HG03139 (cell line): ENCODE measurements at regions not wholly inside any gene's neighbourhood (a gene's known extent, or its start where the extent isn't known, plus 50 kb on each side); places are given as distances from the start of the nearest gene placed in this dataset.
A peak's percentile ranks its signal among the peaks of the same experiment; 100 is the strongest.

Source experiments
- ATAC-seq: cut with Tn5 transposase; IDR thresholded peaks from one replicate; pipeline ENCODE4 v1.9.1; 2021; ENCODE audit not compliant: unreplicated experiment

DNA sequence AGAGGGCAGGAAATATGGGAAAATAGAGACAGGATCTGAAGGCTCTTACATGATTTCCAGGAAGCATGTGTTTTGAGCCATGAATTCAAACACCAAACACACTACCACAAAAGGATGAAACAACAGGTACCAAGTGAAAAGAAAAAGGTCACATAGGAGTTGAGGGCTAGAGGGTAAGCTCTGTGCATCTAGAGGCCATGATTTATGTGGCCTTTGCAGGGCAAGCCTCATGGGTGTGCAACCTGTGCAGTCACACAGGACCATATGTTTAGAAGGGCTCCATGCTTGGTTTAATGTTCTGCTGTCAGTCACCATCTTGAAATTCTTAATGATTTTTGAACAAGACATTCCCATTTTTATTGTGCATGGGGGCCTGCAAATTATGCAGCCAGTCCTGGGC is 134.5 kb upstream of the CCDC68 start:
- ATAC-seq = no peak

- ATAC-seq = no peak
Observed at GRCh38 chr18:55093295-55093694, 134.0 kb upstream of the CCDC68 start.

GRCh38 chr18:55092166-55092565 is 132.9 kb upstream of the CCDC68 start:
- ATAC-seq = no peak

DNA sequence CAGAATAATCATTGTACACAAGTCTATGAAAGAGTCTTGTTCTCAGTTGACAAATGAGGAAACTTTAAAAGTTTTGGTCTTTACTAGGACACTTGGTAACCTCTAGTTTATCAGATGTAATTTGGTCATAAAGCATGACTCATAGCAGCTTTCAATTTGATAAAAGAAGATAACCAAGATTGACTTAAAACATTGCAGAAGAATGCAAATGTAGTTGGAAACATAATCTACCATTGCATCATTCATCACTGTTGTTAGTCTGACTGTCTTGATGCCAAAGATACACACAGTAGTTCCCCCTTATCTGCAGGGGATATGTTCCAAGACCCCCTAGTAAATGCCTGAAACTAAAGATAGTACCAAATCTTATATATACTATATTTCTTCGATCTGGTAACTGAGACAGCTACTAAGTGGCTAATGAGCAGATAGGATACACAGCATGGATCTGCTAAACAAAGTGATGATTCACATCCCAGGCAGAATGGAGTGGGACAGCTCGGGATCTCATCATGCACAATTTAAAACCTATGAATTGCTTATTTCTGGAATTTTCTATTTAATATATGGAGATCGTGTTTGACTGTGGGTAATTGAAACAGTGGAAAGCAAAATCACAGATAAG is 131.4 kb upstream of the CCDC68 start:
- no peak for ATAC-seq

GRCh38 chr18:55089610-55090009 is 130.3 kb upstream of the CCDC68 start:
- no peak for ATAC-seq

GRCh38 chr18:55088561-55088960 is 129.3 kb upstream of the CCDC68 start:
- no peak for ATAC-seq

DNA sequence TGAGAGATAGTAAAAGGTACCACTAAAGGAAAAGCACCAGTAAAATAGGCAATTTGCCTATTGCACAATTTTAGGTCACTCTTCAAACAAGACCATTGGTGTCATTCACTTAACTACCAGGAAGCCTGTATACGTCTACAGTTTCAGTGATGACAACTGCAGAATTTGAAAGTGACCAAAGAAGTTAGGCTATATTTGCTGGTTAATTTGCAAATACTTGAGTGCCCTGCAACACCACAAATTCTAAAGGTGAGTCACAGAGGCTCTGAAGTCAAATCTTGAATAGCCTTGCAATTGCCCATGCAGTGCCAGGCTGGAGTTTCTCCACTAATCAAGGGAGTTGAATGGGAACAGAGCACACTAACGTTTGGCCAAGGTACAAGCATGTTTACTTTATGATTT is 128.7 kb upstream of the CCDC68 start:
- ATAC-seq = no peak

DNA sequence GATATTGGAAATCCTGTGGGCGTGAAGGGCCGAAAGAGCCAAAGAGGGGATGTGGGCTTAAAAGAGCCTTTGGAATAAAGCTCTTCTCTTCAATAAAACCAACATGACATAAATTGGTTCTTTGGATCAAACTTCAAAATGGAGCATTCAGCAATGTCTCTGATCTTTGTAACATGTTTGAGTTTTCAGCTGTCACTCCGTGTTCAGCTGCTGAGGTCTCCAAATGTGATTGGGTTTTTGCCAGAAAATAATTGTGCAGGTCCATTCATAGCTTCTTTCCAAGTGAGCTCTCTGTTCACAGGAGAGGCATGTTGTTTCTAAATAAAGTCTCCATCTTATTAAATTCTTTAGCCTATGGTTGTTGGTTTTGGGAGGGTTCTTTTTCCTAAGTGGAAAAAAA is 127.6 kb upstream of the CCDC68 start:
- ATAC-seq = no peak

GRCh38 chr18:55085557-55086285 is 126.5 kb upstream of the CCDC68 start:
- no peak for ATAC-seq

DNA sequence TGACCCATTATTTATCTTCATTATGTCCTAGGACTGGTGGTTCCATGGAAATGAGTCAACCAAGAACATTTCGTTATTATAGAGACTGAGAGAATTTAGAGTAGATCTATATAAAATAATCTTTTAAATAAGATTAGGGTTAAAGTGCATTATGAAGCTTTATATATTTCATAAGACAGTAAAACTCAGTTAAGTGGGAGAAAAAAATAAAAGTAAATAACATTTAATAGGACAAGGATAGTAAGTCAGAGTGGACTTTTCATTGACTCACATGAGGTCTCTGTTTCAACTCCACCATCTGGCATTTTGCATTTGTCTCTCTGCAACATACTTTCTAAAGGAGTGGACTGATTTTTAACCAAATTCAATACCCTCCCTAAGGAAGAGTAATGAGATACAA is 125.3 kb upstream of the CCDC68 start:
- ATAC-seq = no peak

DNA sequence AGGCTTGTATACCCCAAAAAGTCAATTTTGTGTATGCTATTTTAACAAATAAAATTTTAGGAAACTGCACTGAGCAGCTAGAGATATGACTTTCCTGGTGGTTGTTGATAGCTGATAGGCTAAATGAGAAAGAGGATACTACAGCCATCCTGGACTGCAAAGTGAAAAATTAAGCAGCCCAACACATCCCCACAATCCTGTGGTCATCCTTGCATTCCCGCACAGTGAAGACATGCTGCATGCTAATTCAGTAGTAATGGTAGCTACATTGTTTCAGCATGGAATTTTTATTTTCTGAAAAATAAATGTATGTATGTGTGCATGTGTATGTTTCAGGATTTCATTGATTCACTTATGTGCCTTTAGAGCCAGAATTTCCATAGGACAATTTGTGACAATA is 124.2 kb upstream of the CCDC68 start:
- no peak for ATAC-seq

DNA sequence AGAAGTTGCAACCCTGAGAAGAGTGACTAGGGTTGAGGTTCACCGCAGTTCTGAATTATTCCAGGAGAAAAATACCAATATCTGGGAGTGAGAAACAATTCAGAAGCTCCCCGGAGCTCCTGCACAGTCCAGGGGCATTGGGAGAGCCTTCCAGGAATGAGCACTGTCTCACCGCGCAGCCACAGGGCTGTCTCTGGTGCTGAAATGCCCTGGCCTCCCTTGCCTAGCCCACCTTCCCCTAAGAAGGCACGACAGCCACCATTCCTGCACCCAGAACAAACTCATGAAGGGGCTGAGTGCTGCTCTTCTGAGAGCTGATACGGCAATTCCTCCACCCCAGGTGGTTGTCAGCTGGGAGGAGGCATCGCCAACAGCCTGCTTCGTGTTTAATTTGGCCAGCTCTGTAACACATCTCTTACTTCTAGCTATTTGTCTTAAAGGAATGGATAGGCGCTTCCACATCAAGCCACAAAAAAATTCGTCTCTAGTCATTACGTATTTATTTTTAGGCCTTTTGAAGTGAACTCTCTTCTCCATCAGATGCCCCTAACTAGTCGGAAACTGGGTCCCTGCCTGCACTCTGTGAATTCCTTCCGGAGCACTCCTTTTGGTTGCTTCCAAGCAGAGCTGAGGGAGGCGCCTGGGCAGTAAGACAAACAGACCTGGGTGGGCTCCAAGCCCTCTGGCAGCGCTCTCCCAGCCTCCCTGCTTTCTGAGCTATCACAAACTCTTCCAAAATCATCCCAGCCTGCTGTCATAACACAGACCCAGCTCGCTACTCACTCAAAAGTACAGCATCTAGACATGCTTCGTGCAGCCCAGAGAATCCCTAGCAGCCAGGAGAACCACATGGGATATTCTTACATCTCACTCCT is 120.5 kb upstream of the CCDC68 start:
- no peak for ATAC-seq

DNA sequence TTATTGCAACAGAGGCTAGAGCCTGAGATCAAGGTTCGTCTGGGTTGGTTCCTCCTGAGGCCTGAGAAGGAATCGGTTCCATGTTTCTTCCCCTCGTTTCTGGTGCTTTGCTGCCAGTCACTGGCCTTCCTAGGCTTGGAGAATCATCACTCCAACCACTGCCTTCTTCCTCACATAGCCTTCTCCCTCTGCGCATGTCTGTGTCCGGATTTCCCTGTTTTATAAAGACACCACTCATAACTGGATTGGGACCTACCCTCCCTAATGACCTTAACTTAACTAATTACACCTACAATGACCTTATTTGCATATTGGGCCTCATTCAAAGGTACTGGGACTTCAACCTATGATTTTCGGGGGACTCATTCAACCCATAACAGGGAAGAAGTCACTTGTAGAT is 119.8 kb upstream of the CCDC68 start:
- ATAC-seq = no peak

DNA sequence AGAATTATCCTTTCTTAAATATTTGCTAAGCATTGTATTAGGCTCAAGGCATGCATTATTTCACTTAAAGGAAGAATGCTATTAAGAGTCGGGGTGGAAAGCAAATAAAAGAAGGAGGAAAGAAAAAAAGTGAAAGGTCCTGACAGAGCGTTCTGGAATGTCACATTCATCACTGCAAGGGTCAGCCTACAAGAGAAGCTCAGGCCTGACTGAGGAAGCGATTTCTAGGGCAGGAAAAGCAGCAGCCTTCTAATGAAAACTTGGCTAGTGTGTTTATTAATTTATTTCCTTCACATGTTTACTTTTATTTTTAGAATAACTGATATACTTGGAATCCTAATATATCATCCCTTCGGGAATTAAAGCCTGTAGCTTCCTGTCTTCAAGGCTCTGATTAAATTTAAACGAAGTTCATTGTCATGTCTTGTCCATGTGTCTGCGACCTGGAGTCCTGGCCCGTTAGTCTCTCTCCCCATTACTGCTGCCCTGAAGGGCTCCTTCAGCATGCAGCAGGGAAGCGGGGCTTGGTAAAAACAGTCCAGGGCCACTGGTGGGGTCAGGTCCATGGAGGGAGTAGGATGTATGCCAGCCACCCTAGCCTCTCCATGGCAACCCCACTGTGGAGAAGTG is 119.2 kb upstream of the CCDC68 start:
- ATAC-seq = no peak

DNA sequence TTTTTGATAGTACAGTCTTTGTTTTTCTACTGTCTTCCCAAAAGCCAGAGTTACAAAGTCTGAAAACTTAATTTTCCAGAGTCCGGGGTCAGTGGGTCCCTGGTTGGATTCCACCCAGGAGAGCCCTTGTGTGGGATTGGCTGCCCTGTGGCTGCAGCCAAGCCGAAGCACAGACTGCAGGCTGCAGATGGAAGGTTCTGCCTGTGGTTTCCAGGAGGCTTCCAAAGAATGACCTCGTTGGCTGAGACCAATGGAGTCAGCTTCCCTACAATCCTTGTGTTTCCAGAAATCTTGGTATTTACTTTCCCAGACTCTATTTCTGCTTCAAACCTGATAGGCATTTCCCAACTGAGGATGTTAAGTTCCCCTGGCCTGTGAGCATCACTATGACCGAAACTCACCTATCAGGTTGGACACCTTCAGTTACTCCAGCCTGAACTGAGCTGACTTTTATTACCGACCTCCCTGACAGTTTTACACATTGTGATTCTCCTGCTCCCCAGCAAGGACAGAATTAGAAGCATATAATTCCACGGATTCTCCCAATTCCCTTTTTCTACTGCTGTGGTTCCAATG is 117.5 kb upstream of the CCDC68 start:
- no peak for ATAC-seq

DNA sequence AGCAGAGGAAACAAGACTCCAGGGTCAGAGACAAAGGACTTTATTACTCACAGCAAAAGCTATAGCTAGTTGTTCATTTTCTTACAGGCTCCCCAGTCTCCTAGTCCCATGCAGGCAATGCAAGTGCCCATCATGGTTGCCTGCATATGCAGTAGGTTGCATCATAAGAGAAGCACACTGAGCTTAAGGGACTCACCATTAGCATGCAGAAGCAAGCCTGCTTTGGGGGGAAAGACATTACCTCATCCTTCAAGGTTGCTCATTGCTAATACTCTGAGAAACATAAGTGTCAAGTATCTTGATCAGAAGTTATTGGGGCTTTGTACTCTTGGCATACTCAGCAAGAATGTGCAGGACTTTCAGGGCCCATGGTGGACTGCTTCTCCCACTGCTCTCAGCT is 114.6 kb upstream of the CCDC68 start:
- no peak for ATAC-seq

GRCh38 chr18:55073116-55073515 is 113.9 kb upstream of the CCDC68 start:
- no peak for ATAC-seq

DNA sequence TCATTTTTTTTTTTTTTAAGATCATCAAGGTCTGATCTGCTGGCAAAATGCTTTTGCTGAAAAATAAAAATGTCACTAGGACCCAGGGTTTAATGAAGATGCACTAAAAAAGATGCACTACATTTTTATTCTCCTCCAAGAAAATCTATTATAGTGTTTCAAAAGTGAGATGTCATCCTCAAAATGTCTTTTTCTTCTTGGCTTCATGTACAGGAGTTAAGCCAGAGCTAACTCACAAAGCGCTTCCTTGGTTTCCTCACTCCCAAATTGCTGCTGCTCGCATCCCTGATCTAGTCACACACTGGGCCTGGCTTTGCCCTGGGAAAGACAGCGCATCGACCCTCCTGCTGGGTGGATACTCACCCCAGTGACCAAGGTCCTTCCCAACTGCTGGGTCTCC is 113.4 kb upstream of the CCDC68 start:
- ATAC-seq = no peak

DNA sequence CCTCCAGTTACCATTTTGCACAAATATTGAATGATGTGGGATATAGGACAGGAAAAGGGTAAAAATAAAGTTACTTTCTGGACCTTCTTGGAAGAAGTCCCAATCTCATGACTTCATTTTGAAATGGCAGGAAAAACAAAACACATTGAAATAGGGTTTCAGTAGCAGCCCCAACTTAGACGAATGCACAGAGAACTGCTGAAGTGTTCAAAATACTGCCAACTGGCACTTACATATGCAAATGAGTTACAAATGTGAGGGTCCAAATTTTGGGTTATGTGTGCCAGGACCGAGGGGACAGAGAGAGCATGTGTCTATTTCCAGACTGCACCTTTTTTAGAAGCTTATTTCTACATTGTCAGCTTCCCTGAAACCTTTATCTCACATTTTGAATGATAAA is 112.9 kb upstream of the CCDC68 start:
- no peak for ATAC-seq

GRCh38 chr18:55069497-55069896 is 110.2 kb upstream of the CCDC68 start:
- peak; percentile 66 for ATAC-seq

GRCh38 chr18:55064760-55065159 is 105.5 kb upstream of the CCDC68 start:
- ATAC-seq = no peak
